Urinary bladder (tissue), 3 donors: ENCODE measurements at regions not wholly inside any gene's neighbourhood (a gene's known extent, or its start where the extent isn't known, plus 50 kb on each side); places are given as distances from the start of the nearest gene placed in this dataset.

Source experiments
- DNase-seq: peaks from one replicate; pipeline ENCODE4 v3.0.0-alpha.2; 2015; ENCODE audit errors: extremely low spot score
- H3K27ac ChIP-seq: one replicate; pipeline ENCODE4 v1.5.1; 2013; ENCODE audit warnings: low read depth, mild to moderate bottlenecking, moderate library complexity
- H3K36me3 ChIP-seq: one replicate; pipeline ENCODE4 v1.6.1; 2013; ENCODE audit warnings: mild to moderate bottlenecking, moderate library complexity; ENCODE audit not compliant: insufficient read depth
- H3K4me1 ChIP-seq: one replicate; pipeline ENCODE4 v1.6.1; 2013; ENCODE audit warnings: mild to moderate bottlenecking, moderate library complexity; ENCODE audit not compliant: insufficient read depth
- H3K4me3 ChIP-seq: one replicate; pipeline ENCODE4 v1.5.1; 2013; ENCODE audit warnings: low read depth, low read length
- WGBS: extraction: QIAGEN DNeasy Blood & Tissue Kit; methylation state at CpG from one replicate; pipeline ENCODE4 v1.1.7; 2013; 5-methylcytosine and 5-hydroxymethylcytosine counted together
- donor health status: healthy with polysubstance abuse.
- donor health status: healthy.

- WGBS, result 69% methylated on average over 4 of the region's 4 CpGs
- no peak for DNase-seq
- no peak overlapping the region for H3K27ac ChIP-seq
- H3K4me1 ChIP-seq, result no peaks in the 10 kb centered on the region
- no peaks in the 10 kb centered on the region for H3K36me3 ChIP-seq
- H3K4me3 ChIP-seq, result no peak overlapping the region
Observed at GRCh38 chr14:98393527-98393926, 878.5 kb downstream of the BCL11B start.

DNA sequence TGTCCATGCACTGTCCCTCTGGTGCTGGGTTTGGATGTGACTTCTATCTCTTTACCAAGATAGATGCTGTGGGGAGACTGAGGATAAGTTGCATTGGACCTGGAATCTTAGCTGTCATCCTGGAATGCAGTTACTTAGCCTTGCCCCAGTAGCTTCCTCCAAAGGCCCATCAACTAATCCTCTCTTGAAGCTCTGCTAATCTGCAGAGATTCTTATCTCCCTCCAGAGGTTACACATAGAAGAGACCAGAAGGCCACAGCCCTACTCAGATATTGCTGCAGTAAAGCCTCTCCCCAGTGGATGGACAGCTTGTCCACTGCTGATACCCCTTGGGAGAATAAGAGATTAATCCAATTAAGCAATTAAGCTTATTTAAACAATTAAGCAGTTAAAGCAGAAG lies 867.2 kb downstream of the BCL11B start:
- no peak overlapping the region for H3K27ac ChIP-seq
- H3K4me1 ChIP-seq, result no peaks in the 10 kb centered on the region
- no peak overlapping the region for H3K4me3 ChIP-seq
- DNase-seq, result no peak
- no peaks in the 10 kb centered on the region for H3K36me3 ChIP-seq

GRCh38 chr14:98408024-98408555 lies 863.9 kb downstream of the BCL11B start:
- DNase-seq, result no peak

GRCh38 chr14:98408713-98409112 lies 863.3 kb downstream of the BCL11B start:
- no peak overlapping the region for H3K4me3 ChIP-seq
- WGBS, result 73% methylated on average over 6 of the region's 6 CpGs

More at GRCh38 chr14:98408024-98408555, 863.9 kb downstream of the BCL11B start:
- H3K4me3 ChIP-seq, result no peak overlapping the region
- no peak overlapping the region for H3K27ac ChIP-seq
- H3K4me1 ChIP-seq, result no peaks in the 10 kb centered on the region
- H3K36me3 ChIP-seq, result no peaks in the 10 kb centered on the region
- WGBS, result 59% methylated on average over 6 of the region's 6 CpGs

GRCh38 chr14:98411154-98411553 lies 860.8 kb downstream of the BCL11B start:
- no peak for DNase-seq
- WGBS, result 93% methylated on average over 8 of the region's 8 CpGs
- no peaks in the 10 kb centered on the region for H3K4me1 ChIP-seq
- H3K36me3 ChIP-seq, result no peaks in the 10 kb centered on the region
- H3K4me3 ChIP-seq, result no peak overlapping the region
- H3K27ac ChIP-seq, result no peak overlapping the region

More at GRCh38 chr14:98408713-98409112, 863.3 kb downstream of the BCL11B start:
- Histone ChIP-seq H3K36me3 (no peaks in the 10 kb centered on the region), H3K27ac (no peak overlapping the region), H3K4me1 (no peaks in the 10 kb centered on the region)
- no peak for DNase-seq

DNA sequence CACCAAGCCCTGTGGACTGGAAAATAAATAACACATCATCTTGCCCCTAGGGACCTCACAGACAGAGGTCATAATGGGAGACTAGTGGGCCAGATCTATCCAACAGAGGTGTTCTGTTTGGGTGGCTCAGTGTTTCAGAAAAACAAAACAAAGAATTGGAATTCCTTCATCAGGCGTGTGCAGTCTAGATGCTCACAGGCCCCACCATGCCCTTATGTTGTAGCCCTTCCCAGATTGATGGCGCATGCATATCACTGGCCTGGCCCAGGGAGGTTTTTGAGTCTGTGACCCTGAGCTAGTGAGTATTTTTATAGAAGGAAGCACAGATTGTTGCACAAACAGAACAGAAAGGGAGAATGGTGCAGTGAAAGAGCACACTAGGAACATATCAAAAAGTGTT lies 859.6 kb downstream of the BCL11B start:
- no peak for DNase-seq

DNA sequence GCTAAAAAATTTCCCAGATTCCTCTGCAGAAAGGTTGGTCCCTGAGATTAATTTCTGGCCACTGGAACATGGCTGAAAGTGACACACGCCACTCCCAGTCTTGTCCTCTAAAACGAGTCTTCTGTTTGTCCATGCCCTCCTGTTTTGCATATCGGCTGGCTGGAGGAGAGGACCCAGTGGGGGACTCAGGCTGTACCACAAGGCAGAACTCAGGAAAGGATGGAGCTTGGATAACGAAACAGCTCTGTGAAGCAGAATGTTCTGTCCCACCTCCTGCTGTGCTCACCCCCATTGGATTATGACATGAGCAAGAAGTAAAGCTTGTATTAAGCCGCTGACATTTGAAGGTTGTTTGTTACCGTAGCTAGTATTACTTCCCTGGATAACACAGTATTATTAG lies 856.2 kb downstream of the BCL11B start:
- H3K4me3 ChIP-seq, result no peak overlapping the region
- H3K4me1 ChIP-seq, result no peaks in the 10 kb centered on the region
- H3K36me3 ChIP-seq, result no peaks in the 10 kb centered on the region
- WGBS, result 72% methylated on average over 6 of the region's 6 CpGs
- no peak overlapping the region for H3K27ac ChIP-seq
- DNase-seq, result no peak

More for the DNA sequence above, 859.6 kb downstream of the BCL11B start:
- 85% methylated on average over 2 of the region's 2 CpGs for WGBS
- no peak overlapping the region for H3K27ac ChIP-seq
- no peak overlapping the region for H3K4me3 ChIP-seq
- H3K4me1 ChIP-seq, result no peaks in the 10 kb centered on the region
- no peaks in the 10 kb centered on the region for H3K36me3 ChIP-seq

DNA sequence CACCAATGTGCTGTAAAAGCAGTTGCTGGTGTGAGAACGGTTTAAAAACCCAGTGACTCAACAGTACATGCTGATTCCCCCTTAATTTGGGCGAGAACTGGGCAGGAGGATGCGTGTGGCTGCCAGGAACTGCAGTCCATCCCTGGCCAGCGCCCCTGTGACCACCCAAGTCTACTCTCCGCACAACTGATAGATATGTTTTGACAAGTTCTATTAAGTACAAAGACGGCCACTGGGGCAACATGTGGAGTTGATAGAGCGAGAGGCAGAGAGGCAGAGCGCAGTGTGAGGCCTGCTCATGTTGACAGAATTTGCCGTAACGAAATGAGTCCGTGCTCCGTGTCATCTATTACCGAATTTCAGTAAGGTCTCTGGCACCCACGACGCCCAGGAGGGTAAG lies 855.0 kb downstream of the BCL11B start:
- no peaks in the 10 kb centered on the region for H3K4me1 ChIP-seq
- no peak overlapping the region for H3K27ac ChIP-seq
- DNase-seq, result no peak
- WGBS, result 84% methylated on average over 15 of the region's 15 CpGs
- H3K4me3 ChIP-seq, result no peak overlapping the region
- no peaks in the 10 kb centered on the region for H3K36me3 ChIP-seq

GRCh38 chr14:98428483-98428994 lies 843.5 kb downstream of the BCL11B start:
- 54% methylated on average over 2 of the region's 2 CpGs for WGBS
- no peak for DNase-seq
- H3K4me3 ChIP-seq, result no peak overlapping the region

DNA sequence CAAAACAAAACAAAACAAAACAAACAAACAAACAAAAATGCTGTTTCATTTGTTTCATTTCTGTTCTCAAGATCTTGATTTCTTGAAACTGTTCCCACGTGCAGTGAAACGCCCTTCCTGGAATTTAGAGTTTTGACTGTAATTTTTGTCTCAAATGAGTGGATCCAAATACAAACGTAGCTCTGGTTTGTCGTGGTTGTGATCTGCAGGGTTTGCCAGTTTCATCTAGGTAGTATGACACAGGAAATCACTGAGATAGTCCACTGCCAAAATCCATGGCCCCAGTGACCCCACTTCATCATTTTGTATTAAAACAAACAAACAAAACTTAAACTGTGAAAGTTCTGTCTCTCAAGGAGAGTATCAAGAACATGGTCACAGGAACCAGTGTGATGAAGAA lies 838.6 kb downstream of the BCL11B start:
- Histone ChIP-seq H3K27ac (no peak overlapping the region), H3K36me3 (no peaks in the 10 kb centered on the region), H3K4me3 (no peak overlapping the region), H3K4me1 (no peaks in the 10 kb centered on the region)
- no peak for DNase-seq
- 69% methylated on average over 4 of the region's 4 CpGs for WGBS

More at GRCh38 chr14:98428483-98428994, 843.5 kb downstream of the BCL11B start:
- H3K36me3 ChIP-seq, result no peaks in the 10 kb centered on the region
- no peak overlapping the region for H3K27ac ChIP-seq
- H3K4me1 ChIP-seq, result no peaks in the 10 kb centered on the region

DNA sequence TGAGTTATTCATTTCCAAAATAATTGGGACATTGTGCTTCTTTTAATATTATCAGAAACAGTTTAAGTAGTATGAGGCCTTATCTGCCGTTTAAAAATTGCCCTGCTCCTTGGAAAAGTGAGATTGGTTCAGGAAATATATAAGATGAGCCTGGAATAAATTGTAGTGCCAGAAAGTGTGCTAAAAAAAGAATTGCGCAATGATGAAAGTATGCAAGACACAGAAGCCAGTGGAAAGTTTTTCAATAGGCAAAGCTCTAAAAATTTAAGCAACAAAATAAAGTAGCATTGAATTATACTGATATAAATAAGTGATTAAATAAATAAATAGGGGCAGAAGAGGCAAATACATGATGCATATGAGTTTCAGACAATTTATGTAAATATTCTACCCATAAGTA lies 834.9 kb downstream of the BCL11B start:
- H3K4me3 ChIP-seq, result no peak overlapping the region
- no peaks in the 10 kb centered on the region for H3K36me3 ChIP-seq
- WGBS, result 90% methylated on average over 2 of the region's 2 CpGs
- H3K27ac ChIP-seq, result no peak overlapping the region
- DNase-seq, result no peak
- H3K4me1 ChIP-seq, result no peaks in the 10 kb centered on the region

DNA sequence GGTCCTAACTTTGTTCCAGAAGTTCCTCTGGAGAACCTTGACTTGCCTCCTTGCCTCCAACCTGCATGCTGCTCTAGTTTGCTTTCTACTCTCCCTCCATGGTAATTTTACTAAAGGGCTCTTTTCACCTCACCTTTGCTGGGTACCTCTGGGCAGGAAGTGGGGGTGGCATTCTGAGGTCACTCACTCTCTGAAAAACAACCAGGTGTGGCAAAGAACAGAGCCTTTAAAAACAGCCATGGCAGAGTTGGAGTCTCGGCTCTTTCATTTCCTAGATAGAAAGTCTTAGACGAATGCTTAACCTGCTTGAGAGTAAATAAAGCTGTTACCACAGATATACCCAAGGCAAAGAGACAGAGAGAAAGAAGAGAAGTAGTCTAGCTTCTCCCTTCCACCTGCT lies 827.9 kb downstream of the BCL11B start:
- Histone ChIP-seq H3K4me1 (no peaks in the 10 kb centered on the region), H3K36me3 (no peaks in the 10 kb centered on the region), H3K27ac (no peak overlapping the region), H3K4me3 (no peak overlapping the region)
- WGBS, result 84% methylated on average over 2 of the region's 2 CpGs
- no peak for DNase-seq

GRCh38 chr14:98445718-98446117 lies 826.3 kb downstream of the BCL11B start:
- H3K4me3 ChIP-seq, result no peak overlapping the region
- no peaks in the 10 kb centered on the region for H3K4me1 ChIP-seq
- 56% methylated on average over 2 of the region's 2 CpGs for WGBS
- no peaks in the 10 kb centered on the region for H3K36me3 ChIP-seq
- no peak overlapping the region for H3K27ac ChIP-seq
- DNase-seq, result no peak

DNA sequence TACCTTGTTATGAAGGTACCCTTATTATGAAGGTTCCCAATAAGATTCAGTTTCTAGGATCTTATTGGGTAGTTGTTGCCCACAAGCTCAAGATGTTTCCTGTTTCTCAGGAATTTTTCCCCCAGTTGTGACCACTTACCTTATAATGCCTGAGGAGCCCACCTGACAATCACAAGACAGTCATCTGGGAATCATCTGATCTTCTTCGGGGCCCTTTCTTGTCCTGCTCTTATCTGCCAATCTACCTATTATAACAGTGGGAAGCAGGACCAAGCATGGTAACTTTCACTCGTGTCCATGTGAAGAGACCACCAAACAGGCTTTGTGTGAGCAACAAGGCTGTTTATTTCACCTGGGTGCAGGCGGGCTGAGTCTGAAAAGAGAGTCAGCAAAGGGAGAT lies 825.5 kb downstream of the BCL11B start:
- WGBS, result 85% methylated on average over 3 of the region's 3 CpGs
- H3K36me3 ChIP-seq, result no peaks in the 10 kb centered on the region
- no peak overlapping the region for H3K27ac ChIP-seq
- no peak overlapping the region for H3K4me3 ChIP-seq
- no peak for DNase-seq
- no peaks in the 10 kb centered on the region for H3K4me1 ChIP-seq

DNA sequence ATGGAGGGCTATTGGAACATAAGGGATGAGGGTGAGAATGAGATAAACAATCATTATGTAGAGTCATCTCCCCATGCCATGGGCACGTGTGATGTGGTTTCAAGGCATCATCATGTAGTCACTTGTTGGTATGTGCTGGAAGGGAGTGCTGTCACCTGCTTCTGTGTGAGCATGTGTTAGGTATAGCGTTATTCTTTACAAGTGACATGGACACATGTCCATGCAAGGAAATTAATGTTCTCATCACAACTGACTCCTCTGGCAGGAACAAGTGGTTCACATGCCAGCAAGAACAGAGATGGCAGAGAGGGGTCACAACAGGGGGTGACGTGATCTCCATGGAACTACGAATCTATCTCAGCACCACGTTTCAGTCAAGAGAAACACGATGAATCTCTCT lies 815.8 kb downstream of the BCL11B start:
- Histone ChIP-seq H3K27ac (no peak overlapping the region), H3K4me3 (no peak overlapping the region), H3K36me3 (no peaks in the 10 kb centered on the region), H3K4me1 (no peaks in the 10 kb centered on the region)
- no peak for DNase-seq
- 85% methylated on average over 6 of the region's 6 CpGs for WGBS
